Endometrial microvascular endothelial cells (primary cell): ENCODE measurements at regions not wholly inside any gene's neighbourhood (a gene's known extent, or its start where the extent isn't known, plus 50 kb on each side); places are given as distances from the start of the nearest gene placed in this dataset.

Source experiments
- in situ Hi-C: cut with HindIII; loops from 2 replicates; pipeline ENCODE4 v1.10.0; 2017; ENCODE audit warnings: low sequenced_read_pairs, low pct_unique_long_range_greater_than_20kb; ENCODE audit errors: inconsistent ontology term

DNA sequence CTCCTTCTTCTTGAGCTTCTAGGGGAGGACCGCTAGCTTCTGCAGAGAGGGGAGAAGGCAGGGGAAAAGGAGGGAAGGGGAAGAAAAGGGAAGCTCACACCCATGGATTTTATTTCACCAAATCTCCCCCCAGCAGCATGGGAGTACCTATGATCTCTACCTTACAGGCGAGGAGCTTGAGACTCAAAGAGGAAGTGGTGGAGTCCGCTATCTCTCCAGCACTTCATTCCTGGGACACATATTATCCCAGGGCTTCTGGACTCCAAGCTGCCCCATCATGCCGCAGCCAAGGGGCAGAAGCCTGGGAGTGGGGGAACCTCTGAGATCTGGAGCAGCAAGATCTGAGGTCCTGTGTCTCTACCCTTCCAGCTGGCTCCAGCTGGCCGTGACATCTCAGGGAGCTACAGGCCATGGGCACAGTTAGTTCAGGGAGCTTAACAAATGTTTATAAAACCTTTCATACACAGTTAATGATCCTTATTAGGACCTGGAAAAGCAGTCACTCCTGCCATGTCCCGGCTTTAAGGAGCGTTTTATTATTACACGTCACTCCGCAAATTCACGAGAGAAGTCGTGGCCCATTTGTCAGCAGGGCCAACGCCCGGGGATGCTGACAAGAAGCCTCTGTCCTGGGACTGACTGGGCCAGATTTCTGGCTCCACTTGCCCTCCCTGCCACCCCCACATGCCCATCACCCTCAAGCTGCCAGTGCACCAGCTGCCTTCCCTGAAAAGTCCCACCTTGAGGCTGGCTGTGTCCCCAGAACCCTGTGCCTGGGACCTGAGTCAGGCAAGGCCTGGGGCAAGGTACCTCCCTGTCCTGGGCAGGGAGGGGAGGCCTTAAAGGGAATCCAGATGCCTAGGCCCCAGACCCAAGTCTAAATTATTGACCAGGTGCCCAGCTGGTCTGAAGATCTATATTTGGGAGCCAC, 132.1 kb upstream of the ZMIZ1 start:
- in situ Hi-C loops, result no loop called here

DNA sequence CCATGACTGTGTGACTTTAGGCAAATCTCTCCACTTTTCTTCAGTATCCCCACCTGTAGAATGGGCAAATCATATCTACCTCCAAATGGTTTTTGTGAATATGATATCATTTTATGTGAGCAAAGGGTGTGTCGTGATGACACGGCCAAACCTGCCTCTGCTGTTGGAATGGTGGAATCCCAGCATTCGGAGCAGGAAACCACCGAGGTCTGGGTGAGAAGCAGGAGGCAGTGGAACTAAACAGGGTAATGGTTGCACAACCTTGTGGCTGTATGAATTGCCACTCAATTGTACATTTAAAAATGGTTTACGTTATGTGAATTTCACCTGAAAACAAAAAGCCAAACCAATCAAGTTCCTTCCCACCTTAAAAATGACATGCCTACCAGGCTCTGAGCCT, 131.4 kb upstream of the ZMIZ1 start:
- in situ Hi-C loops, result no loop called here

DNA sequence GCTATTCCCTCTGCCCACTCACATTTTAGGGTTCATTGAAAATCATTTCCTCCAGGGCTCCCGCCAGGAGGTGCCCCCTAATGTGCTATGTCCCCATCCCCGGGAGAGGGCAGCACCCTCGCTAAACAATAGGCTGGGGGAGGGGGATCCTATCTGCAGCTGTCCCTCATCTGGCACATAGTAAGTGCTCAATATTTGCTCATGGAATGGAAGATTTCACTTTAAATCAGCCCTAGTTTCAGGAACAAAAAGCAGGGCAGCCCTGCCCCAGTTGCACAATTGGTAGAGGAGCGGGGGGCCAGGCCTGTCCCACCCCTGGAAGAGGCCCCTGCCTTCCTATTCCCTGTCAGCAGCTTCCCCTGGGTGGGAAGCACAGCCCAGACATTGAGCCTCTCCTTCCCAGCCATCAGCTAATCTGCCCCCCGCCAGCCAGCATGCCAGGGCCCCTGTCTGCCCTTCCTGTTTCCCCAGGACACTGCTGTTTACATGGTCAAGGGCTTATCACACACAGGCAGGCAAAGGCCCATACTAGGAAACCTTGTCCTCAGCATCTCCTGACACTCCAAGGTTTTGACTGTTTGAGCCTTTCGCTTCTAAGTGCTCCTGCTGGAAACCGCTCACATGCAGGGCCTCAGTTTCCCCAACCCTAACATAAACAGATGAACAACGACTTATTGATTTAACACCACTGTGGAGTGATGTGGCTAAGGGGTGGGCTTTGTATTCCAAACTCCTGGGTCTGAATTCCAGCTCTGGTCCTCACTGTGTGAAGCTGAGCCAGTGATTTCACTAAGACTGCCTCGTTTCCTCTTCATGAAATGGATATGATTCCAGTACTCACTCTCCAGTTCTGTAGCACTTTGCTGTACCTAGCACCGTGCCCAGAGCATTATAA, 130.7 kb upstream of the ZMIZ1 start:
- in situ Hi-C loops, result no loop called here

DNA sequence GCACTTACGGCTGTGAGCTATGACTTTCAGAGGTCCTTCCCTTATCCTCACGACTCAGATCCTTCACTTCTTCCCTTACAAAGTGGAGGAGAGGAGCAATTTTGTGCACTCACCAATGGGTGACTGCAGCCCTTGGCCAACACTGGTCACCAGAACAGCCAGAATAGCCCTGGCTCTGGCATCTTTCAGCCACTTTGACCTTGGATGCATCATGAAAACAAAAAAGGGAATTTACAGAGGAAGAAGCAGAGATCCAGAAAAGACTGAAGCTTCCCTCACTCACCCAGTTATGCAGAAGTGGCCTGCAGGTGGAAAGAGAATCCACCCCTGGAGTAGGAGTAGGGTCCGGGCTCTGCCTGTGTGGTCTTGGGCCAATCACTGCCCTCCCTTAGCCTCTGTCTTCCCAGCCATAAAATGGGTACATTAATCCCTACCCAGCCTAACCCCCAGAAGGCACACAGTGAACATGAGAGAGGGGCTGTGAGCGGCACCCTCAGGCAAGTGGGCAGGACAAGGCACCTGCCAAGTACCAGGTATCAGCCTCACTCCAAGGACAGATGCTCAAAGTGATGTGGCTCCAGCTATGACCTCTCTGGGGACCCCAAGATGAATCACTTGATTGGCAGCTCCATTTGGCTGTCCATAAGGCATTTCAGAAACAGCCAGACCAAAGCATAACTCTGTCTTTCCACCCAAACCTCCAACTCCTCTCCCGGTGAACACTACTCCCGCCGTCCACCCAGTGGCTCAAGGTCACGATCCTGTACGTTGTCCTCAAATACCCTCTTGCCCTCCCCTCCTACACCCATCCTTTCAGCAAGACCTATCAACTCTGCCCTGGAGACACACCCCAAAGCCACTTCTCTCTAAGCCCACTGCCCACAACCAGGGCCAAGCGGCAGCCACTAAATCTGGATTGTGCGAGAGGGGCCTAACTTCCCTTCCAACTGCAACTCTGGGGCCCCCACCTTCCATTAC, 129.8 kb upstream of the ZMIZ1 start:
- in situ Hi-C loops, result no loop called here

DNA sequence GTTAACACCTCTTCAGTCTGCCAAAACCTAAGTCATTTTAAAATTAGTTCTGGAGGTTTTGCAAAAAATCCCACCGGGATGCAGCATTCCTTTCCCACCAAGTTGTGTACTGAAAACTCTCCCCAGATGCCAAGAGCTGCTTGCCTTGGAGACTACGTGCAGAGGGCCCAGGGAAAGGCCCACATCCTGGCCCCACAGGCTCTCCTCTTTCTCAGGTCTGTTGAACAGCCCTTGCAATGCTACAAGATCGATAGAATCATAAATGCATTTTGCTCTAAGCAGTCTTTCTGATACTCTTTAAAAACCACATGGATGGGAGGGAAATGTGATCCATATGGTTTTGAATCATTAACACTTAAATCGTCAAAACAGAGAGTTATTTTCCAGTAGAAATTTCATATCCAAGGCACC, 126.7 kb upstream of the ZMIZ1 start:
- in situ Hi-C loops, result no loop called here

DNA sequence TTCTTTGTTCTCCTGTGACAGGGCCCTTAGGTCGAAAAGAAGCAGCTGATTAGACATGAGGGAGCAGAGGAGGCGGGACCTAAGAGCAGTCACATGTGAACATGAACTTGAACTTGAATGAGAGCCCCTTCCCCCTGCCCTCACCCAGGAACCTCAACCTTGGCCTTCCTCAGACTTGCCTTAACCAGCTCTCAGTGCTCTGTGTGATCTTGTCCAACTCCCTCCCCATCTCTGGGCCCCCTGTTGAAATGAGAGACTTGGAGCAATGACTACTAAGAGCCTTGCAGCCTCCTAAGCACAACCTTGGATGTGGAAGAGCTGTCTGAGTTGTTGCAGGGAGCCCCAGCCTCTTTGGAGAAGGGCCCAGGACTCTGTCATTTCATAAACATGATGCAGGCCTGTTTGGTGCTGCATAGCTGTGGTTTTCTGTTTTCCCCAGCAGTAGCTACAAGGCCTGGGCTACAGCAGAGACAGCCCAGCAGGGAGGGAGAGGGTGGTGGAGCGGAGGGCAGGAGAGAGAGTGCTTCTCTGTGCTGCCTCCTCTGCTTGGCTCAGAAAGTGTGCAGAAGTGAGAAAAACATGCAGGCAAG, 123.9 kb upstream of the ZMIZ1 start:
- in situ Hi-C loops, result no loop called here

DNA sequence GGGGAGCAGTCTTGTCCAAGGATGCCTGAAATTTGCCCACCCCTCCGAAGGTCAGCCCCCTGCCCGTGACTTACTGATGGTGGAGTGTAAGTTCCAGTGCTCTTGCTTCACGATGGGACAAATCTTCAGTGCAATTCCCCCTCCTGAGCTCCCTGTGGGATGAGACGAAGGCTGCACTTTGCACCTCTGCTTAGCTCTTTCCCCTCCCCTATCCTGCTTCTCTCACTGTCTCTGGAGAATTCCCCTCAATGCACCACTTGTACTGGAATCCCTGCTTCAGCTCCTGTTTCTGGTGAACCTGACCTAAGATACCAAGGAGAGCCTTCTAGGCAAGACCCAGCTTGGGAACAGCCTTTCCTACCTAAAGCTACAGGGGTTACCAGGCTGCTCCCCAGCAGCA, 122.9 kb upstream of the ZMIZ1 start:
- in situ Hi-C loops, result no loop called here

DNA sequence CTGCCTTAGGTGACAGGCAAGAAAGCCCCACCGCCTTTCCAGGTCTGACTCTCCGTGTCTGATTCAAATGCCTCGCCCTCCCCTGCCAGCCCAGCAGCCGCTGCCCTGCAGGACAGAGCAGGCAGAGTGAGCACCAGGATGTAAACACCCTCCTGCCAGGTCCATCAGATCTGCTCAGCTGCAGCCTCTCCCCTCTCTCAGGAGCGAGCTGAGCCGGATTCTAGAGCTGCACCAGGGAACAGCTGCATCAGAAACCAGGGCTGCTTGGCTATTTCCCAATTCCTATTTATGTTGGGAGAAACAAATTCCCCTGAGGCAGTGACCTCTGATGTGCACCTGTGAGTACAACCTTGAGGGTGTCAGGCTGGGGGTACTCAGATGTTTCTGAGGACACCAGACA, 121.5 kb upstream of the ZMIZ1 start:
- in situ Hi-C loops, result no loop called here

DNA sequence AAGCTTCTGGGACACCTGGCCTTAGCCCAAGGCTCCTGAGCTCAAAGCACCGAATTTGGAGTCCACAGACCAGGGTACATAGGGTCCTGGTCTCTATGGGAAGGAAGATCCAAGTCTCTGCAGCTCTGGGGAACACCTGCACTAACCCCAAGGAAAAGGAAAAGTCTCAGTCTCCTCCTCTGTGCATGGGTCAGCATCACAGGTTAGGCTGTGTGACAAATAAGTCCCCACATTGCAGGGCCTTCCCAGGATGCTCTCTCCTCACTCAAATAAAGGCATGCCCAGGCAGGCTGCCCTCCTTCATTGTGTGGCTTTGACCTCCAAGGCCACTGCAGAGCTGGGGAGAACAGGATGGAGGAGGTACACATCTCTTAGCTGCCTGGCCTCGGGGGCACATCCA, 121.0 kb upstream of the ZMIZ1 start:
- in situ Hi-C loops, result no loop called here

DNA sequence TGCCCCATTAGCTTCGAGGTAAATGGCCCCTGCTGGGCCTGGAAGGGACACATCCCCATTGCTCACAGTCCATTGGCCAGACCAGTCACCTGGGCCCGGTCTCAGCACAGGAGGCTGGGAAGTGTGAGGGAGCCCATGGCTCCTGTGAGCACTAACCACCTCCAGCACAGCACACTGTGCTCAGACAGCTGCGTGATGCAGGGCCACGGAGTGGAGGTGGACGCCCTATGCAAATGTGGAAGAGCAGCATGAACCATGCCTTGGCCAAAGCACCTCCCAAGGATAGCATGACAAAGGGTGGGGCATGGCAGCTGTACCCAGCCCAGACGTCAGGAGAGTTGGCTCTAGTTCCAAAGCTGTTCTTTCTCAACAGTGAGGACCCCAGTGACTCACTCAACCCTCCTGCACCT, 120.1 kb upstream of the ZMIZ1 start:
- in situ Hi-C loops, result no loop called here

DNA sequence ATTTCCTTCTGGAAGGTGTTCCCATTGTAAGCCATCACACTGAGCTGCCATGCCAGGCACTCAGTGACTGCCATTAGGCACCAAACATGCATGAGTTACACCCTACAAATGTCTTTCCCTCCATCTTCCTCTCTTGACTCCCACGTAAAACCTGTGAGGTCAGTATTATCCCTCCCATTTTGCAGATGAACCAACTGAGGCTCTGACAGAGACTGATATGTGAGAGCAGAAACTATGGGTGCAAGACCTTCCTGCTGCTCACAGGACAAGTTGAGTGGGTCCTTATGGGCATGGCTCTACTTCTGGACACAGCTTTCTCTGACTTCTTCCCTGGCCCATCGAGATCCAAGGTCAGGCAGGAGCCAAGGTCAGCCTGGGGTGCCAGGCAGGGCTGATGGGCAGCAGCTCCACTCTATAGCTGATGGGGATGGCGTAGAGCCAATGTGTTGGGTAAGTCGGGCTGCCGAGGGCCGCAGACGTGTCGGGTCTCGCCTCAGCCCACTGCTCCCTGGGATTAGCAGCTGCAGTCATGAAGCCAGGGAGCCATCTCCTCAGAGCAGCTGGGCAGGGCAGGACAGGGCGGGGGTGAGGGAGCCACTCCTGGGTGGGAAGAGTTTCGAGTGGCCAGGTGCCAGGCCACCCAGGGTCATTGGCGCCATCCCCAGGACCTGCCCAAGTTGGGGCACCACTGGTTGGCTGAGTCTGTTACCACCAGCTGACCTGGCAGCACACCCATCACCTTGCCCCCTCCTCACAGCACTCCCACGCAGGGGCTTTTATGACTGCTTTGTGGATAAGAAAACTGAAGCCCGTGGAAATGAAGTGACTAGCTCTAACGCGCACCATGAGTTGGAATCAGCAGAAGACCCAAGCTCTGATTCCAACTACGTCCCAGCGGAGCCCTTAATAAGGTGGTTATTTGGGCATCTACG, 117.8 kb upstream of the ZMIZ1 start:
- in situ Hi-C loops, result loop anchor here (25.0 kb wide), 1 partner anchor 111 kb away; the partner anchor contains the start of gene ZMIZ1

DNA sequence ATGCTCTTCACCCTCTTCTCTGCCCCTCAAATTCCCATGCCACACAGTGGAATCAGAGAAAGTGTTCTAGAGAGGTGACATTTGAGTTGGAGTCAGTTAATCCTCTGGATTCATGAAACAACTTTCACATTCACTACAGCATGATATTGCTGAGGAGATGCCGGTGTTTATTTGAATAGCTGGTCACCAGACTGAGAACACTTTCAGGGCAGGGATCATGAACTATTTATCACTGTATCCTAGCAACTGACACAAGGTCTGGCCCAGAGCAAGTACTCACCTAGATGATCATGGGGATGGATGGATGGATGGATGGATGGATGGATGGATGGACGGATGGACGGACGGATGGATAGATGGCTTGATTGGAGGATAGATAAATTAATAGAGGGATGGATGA, 116.7 kb upstream of the ZMIZ1 start:
- in situ Hi-C loops, result loop anchor here (25.0 kb wide), 1 partner anchor 110 kb away; the partner anchor contains the start of gene ZMIZ1

DNA sequence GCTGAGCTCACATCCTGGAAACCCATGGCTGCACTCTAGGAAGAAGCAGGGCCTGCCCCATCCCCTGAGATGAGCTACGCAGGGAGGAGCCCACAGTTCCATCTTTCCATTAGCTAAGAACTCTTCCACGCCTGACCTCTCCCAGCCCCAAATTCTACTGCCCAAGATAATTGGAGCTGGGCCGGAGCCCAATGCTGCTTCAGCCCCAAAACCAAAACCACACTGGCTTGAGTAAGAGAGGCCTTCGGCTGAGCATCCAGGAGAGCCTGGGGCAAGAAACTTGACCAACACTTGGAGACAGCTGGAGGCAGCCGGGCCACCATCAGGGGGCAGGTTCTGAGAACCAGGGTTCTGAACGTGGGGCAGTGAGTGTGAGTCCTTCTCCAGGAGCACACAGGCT, 116.1 kb upstream of the ZMIZ1 start:
- in situ Hi-C loops, result loop anchor here (25.0 kb wide), 1 partner anchor 110 kb away; the partner anchor contains the start of gene ZMIZ1

DNA sequence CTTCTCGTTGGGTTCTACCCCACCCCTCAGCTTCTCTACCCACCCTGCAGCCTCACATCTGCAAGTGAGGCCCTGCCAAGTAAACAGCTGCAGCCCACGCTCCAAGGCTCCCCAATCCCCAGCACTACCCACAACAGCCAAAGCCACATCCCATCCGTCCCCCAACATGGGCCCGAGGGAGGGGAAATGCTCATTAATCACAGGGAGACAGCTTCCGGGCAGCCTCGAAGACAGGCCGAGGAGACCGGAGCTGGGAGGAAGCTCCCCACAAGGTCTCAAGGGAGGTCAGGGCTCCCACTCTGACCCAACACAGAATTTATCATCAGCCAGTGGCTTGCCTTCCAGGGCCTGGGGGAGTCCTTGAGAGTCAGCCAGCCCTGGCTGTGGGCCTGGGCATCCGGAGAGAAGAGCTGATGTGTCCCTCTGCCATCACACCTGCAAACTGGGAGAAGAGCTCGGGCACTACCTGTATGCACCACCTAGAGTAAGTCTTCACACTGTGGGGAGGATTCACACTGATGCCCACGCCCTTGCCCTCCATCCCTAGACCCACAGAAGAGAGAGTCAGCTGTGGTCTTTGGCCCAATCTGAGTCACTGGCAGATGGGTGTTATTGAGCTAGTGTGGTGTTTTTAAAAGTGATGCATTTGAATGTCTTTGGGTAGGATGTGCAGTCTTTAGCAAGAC, 115.5 kb upstream of the ZMIZ1 start:
- in situ Hi-C loops, result loop anchor here (25.0 kb wide), 1 partner anchor 109 kb away; the partner anchor contains the start of gene ZMIZ1

DNA sequence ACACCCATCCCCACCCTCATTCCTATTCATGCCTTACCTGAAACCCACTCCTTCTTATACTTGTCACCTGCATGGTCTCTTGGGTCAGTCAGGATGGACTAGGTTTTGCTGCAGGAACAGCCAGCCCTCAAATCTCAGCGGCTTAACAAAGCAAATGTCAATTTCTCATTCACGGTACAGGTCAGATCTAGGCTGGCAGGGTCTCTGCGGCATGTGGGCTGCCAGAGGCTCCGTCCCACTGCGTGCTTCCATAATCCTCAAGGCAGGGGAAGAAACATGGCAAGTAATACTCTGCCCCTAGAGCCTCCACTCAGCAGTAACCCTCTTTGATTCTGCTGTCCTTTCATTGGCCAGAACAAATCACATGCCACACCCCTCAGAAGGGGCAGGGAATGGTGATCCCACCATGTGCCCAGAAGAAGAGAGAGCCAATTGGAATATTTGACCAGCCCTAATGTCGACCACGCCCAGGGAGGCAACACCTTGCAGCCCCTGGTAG, 114.9 kb upstream of the ZMIZ1 start:
- in situ Hi-C loops, result loop anchor here (25.0 kb wide), 1 partner anchor 108 kb away; the partner anchor contains the start of gene ZMIZ1

DNA sequence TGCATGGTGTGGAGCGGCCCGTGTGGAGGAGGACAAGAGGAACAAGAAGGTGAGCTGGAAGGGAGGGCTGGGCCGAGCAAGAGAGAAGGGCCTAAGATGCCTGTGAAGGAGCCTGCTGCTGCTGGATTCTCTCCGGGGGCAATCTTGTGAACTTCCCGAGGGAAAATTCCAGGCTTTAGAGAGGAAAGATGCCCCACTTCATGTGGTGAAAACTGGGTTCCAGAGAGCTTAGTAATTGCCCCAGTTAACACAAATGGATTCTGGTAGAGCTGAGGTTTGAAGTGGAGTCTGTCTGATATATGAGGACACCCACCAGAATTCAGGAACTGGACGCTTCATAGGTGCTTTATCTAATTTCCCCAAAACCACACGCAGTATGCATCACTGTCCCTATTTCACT, 114.1 kb upstream of the ZMIZ1 start:
- in situ Hi-C loops, result loop anchor here (25.0 kb wide), 1 partner anchor 108 kb away; the partner anchor contains the start of gene ZMIZ1
